Kidney glomerular epithelial cell (primary cell): ENCODE measurements at regions not wholly inside any gene's neighbourhood (a gene's known extent, or its start where the extent isn't known, plus 50 kb on each side); places are given as distances from the start of the nearest gene placed in this dataset.
A peak's percentile ranks its signal among the peaks of the same experiment; 100 is the strongest.
"Not testable (repeated sequence)": the region's sequence is repeated elsewhere in the genome, so short reads cannot be mapped to it uniquely, and the experiment has no call there.

Experiments used
- DNase-seq: peaks from one replicate; lab custom pipeline; 2025; lab: John Stamatoyannopoulos, UW

DNA sequence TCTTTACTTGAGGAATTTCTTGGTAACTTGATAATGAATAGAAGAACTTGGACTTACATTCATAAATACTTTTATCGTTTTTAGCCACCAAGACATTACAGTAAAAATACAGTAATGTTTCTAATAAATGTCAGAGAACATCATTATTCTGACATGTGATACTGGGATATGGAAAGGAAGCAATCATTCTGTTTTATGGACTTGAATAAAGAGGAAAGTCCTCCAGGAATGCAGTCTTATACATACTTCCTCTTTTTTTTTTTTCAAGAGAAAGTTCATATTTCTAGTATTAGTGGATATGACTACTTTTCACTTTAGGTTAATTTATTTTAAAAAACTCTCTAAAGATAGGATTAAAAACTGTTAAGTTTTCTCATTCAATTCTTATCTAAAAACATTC lies 220.0 kb upstream of the SEMA3C start:
- DNase-seq: no peak

DNA sequence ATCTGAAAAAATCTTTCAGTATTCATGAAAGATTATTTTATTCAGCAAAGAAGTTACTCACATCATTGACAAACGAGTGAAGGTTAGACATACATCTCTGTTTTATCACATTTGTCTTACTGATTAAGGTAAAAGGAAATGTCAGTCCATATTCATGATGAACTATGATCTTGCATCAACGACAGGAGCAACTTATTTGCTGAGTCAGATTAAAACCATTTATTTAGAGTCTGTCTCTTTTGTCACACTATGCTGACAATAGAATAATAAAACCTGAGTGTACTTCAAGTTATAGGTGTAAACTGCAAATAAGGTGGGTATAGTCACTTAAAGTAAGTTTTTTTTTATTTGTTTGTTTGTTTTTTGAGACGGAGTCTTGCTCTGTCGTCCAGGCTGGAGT lies 216.5 kb upstream of the SEMA3C start:
- DNase-seq: no peak

DNA sequence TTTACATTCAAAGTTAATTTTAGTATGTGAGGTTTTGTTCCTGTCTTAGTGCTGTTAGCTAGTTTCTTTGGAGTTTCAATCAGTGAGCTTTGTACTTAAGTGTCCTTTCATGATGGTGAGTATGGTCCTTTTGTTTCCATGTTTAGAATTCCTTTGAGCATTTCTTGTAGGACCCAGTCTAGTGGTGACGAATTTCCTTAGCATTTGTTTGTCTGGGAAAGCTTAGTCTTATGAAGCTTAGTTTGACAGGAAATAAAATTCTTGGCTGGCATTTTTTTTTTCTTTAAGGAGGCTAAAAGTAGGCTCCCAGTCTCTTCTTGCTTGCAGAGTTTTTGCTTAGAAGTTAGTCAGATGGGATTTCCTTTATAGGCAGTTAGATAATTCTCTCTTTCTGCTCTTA lies 209.2 kb upstream of the SEMA3C start:
- no peak for DNase-seq

DNA sequence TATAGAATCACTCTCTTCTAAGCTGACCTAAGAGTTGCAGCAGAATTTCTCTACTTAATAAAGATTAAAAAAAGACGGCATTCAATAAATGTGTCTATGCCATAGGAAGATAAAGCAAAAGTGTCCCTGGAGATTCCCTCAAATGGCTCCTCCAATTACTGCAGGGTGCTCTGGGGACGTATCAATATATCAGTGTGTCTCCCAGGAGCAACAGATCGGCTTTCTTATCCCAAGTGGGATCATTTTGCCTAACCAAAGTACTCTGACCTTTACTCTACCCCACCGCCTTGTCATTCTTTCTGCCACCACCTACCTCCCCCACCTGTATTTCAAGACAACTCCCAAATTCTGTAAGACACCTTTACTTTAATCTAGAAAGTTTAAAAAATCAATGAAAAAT lies 202.0 kb upstream of the SEMA3C start:
- DNase-seq: no peak

DNA sequence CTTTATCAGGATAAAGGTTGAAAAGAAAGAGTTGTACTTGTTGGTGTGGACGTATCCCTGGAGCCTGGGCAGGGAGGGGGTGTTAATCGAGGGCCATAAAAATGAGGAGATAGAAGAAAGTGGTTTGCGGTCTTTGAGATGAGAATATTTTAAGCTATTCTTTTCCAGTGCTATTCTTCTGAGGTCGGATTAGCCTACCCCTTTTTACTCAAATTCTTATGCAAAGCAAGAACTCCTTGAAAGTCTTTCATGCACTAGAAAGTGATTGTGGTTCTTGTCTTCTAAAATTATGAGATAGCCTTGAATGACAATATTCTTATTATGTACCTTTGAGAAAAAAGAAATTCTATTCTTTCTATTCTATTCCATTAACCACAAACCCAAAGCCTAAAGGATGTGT lies 201.3 kb upstream of the SEMA3C start:
- no peak for DNase-seq

DNA sequence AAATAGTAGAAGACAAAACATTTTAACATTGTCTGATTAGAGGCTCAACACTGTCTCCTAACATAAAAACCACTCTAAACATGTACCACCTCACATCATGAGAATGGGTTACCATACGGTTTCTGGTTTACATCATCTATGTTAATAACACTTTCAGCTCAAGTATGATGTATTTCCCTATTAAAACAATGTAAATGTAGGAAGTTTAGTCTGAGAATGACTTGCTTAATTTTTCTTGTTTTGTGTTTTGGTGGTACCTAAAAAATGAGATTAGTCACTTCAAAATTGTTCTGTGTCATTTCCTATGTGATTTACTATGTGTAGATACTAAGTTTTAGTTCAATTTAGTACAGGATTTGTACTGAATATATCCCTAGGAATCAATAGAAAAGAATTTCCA lies 195.8 kb upstream of the SEMA3C start:
- DNase-seq: no peak

DNA sequence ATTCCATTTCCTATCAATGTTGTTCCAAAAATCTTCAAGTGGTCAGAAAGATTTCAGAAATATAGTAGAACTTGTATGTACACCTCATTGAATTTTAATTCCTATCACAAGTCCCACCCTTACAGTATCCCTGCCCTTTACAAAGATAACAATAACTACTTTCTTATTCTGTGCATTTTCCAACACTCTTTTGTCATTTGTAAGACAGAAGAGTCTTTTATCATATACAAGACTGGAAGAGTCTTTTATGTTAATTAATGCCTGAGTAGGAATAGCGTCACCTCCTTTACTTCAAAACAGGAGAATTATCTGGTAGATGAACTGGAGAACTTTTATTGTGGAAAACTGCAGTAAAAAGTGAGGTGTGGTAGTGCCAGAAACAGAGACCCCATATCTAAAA lies 193.9 kb upstream of the SEMA3C start:
- no peak for DNase-seq

DNA sequence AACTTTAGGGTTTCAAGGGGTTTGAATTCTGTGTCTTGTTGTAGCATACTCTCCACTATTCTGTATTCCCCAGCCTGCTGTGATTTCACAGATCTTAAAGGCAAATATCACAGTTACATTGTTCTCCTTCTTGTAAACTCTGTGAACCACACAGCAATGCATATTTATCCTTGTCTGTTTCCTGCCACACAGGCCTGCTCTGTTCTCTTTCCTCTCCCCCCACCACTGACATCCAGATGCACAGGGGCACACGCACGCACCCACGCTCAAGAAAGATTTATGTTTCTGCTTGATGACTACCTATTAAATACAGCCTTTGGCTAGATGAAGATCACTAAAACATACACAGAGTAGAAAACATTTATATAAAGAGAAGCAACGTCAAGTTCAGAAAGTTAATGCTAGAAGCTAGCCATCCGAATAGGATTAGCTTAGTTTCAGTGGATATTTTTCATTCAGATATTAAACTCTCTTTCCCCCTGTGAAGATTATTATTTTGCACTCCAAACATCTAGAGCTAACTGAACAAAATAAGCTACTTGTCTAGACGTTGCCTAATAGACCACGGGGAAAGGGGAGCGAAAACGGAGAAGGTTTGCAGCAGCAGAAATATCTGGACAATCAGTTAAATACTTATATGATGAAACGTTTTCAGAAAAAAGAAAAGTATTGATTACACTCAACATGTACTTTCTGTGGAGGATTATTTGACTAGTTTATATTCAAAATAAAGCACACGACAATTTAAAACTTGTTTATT lies 193.1 kb upstream of the SEMA3C start:
- DNase-seq: no peak

DNA sequence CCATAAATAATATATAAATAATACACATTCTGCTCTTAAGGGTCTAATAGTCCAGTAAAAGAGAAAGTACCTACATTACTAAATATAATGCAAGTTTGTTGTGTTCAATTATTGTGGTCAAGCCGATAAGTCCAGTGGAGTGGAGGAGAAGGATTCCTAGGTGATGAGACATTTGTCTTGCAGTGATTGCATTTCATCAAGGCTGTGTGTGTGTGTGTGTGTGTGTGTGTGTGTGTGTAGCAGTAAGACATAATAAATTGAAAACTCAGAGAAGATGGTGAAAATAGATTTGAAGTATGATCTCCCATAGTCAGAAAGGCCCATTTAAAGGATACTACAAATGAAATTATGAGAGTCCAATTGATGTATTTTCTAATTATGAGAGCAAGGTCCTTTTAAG lies 192.5 kb upstream of the SEMA3C start:
- DNase-seq: peak; percentile 78

DNA sequence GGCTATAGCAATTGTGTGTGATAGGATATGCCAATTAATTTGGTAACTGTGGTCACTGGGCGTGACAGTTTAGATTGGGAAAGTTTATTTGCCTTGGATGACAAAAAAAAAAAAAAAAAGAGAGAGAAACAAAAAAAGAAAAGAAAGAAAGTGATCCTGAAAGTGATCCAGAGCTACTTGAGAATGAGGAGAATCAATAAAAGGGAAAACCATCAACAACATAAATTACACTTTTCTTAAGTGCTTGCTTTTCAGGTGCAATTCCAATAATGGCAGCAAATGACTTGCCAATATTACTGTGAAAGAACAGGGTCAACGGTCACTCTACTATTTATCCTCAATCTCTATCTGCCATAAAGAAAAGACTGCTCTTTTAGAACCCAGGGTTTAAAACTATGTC lies 191.8 kb upstream of the SEMA3C start:
- no peak for DNase-seq

DNA sequence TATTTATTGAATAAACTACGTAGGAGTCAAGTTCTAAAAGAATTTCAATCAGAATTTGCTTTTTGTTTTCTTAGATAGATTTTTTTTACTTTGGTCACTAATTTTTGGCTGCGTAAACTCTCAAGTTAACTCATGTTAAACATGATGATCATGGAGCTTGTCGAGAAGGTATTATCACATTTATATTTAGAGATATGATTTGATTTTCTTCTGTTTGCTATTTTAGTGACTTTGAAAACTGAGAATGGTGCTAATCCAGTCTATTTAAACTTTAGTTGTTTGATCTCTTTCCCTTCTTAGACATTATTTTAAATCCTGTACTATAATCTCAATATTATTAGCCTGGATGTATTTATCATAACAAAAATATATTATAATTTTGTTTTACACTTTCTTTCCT lies 179.4 kb upstream of the SEMA3C start:
- no peak for DNase-seq

DNA sequence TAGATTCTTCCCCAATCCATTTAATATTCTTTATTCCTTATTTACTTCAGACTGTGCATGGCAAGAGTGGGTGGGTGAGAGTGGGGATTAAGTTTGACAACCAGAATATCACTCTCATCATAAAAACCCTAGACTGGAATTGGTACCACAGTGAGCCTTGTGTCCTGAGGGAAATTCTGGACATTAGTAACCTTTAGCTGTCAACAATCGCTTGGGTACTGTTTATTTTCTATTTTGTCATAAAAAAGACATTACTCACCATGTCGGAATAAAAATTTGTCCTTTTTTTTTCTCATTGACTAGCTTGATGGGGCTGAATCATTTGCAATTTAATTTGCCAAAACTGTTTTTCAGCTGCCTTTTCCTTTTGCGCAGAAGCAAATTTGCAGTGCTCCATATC lies 176.1 kb upstream of the SEMA3C start:
- no peak for DNase-seq

DNA sequence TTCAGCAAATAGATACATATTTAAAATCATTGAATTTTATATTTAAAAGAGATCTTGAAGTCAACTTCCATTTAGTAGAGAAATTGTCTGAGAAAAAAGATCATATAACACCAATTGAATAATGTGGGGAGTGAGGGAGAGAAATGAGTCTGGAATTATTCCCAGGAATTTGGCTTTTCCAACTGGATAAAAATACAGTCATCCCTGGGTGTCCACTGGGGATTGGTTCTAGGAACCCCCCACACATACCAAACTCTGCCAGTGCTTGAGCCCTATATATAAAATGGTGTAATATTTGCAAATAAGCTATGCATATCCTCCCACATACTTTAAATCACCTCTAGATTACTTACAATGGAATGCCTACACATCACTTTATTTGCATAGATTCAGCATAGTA lies 162.8 kb upstream of the SEMA3C start:
- DNase-seq: no peak

DNA sequence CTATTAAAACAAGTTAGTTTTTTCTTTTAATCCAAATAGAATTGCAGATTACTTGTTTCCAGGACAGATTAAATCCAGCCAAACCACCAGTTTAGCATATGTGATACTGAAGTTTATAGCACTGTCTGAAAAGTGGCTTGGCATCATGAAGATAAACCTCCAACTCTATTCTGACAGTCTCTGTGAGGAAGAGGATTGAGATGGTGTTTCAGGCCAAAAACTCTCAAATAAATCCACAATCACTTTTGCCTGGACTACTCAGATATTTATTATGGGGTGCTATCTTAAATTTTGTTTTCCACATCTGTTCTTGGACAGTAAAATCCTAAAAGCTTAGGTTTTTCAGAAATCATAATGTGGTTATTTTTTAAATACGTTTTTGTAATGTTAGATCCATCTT lies 161.7 kb upstream of the SEMA3C start:
- DNase-seq: no peak

DNA sequence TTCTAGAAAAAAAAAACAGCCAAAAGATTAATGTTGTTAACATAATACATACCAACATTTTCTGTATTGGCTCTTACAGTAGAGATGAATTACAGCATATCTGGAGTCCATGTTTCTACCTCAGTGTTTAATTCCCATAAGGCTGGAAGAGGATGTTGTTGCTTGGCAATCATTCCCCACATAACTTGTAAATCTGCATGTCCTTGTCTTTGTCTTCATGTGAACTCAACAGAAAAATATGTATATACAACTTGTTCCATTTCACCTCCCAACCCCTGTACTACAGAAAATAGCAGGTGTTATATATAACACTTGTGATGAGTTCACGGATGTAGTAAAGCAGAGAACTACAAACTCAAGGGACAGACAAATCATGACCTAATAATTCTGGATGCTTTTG lies 160.9 kb upstream of the SEMA3C start:
- no peak for DNase-seq

DNA sequence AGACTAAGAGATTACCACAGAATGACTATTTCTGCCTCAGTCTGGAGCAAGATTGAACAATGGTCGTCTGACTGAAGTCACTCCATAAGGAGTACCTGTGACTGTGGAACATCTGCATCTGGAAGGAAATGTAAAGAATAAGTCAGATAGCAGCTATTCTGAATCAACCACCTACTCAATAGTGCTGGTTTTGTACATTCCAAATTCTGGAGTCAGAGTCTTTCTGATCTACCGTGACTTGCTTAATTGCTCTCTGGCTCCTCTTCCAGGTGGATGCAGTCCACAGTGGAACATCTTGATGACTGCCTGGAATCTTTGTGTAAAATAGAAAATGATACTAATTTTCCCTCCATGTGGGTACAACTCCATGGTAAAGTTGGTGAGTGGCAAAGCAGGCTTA lies 156.3 kb upstream of the SEMA3C start:
- no peak for DNase-seq

DNA sequence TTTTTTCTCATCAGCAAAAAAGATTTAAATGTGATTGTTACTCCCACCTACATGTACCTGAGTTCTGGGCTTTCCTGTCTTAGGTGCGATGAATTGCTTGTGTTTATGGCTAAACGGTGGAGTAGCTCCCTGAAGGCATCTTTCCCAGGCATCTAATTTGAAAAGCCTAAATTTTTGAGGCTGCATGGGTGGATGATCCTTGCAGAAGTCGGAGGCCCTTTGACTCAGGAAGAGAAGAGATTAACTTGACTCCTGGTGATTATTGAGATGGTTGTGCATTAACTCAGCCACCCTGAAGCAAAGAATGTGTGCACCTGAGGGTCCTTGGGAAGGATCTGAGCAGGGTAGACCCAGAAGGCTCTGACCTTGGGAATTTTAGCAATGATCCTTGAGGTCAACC lies 155.6 kb upstream of the SEMA3C start:
- DNase-seq: no peak

DNA sequence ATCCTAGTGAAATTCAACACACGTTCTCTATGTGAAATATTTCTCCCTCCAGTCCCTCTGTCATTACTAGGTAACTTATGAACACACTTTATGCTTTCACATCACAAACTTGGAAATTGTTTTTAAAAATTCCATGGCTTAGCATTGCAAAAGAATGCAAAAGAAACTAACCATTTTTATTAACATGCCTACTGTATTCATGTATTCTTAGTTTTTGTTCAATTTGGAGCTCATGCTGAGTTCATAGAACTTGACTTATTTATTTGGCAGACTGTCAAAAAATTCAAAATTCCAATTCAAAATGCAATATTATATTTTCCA lies 155.0 kb upstream of the SEMA3C start:
- no peak for DNase-seq

DNA sequence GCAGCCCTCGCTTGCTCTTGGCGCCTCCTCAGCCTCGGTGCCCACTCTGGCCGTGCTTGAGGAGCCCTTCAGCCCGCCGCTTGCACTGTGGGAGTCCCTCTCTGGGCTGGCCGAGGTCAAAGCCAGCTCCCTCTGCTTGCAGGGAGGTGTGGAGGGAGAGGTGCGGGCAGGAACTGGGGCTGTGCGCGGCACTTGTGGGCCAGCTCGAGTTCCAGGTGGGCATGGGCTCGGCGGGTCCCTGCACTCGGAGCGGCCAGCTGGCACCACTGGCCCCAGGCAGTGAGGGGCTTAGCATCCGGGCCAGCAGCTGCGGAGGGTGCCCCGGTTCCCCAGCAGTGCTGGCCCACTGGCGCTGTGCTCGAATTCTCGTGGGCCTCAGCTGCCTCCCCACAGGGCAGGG lies 152.1 kb upstream of the SEMA3C start:
- no peak for DNase-seq

DNA sequence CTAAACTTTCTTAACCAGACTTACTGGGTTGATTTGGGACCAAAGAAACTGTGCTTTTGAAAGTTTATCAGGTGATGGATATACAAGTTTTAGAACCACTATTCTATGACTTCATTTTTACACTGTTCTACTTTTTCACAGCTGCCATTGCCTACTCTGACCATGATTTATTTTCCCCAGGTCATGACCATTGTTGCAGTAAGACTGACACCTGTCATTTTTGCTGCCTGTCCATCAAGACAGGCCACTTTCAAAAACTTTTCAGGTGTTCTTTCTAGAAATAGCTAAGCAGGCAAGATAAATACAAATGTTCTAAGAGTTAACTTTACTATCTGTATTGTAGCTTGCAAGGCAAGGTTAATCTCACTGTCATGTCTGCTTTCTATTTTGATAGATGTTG lies 147.9 kb upstream of the SEMA3C start:
- DNase-seq: no peak

DNA sequence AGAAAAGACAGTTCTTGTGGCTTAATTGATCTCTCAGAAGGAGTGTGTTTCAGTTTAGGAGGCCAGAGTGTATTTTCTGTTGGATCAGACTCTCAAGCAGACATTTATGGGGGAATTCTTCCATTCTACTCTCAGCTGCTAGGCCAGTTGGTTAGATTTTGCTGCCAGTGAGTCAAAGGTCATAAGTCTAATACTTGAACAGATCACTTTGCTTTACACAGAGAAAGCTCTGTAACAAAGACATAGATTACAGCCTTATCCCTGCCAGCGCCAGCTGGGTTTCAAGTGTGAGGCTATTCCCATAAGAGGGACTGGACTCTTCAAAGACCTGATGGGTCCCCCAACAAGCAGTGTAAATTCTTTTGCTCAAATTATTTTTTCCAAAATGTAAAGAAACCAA lies 145.6 kb upstream of the SEMA3C start:
- DNase-seq: no peak

DNA sequence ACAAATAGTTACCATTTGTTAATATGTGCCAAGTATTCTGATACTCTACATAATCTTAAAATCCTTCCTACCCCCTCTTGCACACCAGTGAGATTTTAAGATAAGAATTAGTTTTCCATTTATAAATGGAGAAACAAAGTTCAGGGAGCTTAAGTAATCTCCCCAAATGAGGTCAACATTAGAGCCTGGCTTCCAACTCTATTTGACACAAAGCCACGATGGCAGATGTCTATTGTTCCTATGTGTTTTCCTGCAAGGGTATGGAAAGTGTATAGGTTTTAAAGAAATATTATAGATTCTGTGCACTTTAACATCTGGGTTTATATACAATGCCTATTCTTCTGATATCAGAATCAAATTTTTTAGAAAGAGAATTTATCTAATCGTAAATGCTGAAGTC lies 143.9 kb upstream of the SEMA3C start:
- no peak for DNase-seq

DNA sequence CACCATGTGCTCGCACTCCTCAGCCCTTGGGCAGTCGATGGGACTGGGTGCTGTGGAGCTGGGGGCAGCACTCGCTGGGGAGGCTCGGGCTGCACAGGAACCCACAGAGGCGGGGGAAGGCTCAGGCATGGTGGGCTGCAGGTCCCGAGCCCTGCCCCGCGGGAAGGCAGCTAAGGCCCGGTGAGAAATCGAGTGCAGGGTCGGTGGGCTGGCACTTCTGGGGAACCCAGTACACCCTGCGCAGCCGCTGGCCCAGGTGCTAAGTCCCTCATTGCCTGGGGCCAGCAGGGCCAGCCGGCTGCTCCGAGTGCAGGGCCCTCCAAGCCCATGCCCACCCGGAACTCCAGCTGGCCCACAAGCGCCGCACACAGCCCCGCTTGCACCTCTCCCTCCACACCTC lies 138.6 kb upstream of the SEMA3C start:
- DNase-seq: not testable (repeated sequence)

DNA sequence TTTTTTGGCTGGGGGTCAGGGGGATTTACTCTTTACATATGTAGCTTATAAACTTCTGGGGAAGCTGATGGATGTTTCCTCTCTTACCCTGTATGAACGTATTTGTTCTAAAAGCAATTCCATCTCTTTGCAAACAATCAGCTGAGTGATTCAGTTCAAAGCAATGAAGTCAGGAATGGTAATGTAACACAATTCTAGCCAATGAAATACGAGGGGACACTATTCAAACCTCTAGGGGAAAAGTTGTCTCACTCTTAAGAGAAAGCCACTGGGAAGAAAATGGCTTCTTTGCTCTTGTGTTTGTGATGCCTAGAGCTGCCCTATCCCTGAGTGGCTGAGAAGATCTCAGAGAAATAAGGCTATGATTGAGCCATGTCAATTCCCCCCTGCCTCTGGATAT lies 134.8 kb upstream of the SEMA3C start:
- DNase-seq: no peak
